Activated CD4-positive, alpha-beta T cell treated with anti-CD3 and anti-CD28 coated beads, Interleukin-2, amount 10 ng/mL, durations not matched to agents 7 days and 5 days (primary cell): ENCODE measurements at regions not wholly inside any gene's neighbourhood (a gene's known extent, or its start where the extent isn't known, plus 50 kb on each side); places are given as distances from the start of the nearest gene placed in this dataset.
A peak's percentile ranks its signal among the peaks of the same experiment; 100 is the strongest.

ENCODE experiments used
- CTCF ChIA-PET: fragments of 350-600 bp; sonication (Branson Sonifier 250); formaldehyde crosslinking; loops from one replicate; lab custom pipeline; 2021; ENCODE audit warnings: antibody characterized with exemption; lab: Charles Lee
- POLR2A ChIA-PET: fragments of 350-600 bp; sonication (Branson Sonifier 250); formaldehyde crosslinking; loops from one replicate; lab custom pipeline; 2021; ENCODE audit warnings: antibody characterized with exemption; lab: Charles Lee
- DNase-seq: peaks from one replicate; pipeline ENCODE4 v3.0.0-alpha.2; 2020
- H3K27ac Mint-ChIP-seq: one replicate; pipeline ENCODE4 v1.8.0; 2021; ENCODE audit warnings: mild to moderate bottlenecking, moderate library complexity, mixed read lengths
- H3K27me3 Mint-ChIP-seq: one replicate; pipeline ENCODE4 v1.8.0; 2021; ENCODE audit warnings: mixed read lengths
- H3K36me3 Mint-ChIP-seq: one replicate; pipeline ENCODE4 v1.8.0; 2021; ENCODE audit warnings: low read depth, mixed read lengths
- H3K4me1 Mint-ChIP-seq: one replicate; pipeline ENCODE4 v1.8.0; 2021; ENCODE audit warnings: mixed read lengths
- H3K4me3 Mint-ChIP-seq: one replicate; pipeline ENCODE4 v1.8.0; 2021; ENCODE audit warnings: mild to moderate bottlenecking, moderate library complexity, mixed read lengths
- H3K9me3 Mint-ChIP-seq: one replicate; pipeline ENCODE4 v1.8.0; 2021; ENCODE audit warnings: mixed read lengths

DNA sequence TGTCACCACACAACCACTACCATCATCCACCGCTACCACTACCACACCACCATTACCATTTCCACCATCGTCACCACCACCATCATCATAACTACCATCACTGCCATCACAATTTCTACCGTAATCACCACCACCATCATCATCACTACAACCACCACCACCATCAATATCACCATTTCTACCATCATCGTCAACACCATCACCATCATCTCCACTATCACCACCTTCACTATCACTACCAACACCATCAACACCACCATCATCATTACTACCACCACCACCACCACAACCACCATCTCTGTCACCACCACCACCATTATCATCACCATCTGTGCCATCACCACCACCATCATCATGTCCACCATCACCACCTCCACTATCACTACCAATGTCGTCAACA, 524.5 kb upstream of the C16orf82 start:
- ChIA-PET POLR2A (no interaction called here), CTCF (no interaction called here)
- Mint-ChIP-seq H3K9me3 (no peaks in the 10 kb centered on the region), H3K4me1 (no peaks in the 10 kb centered on the region), H3K4me3 (no peak overlapping the region), H3K27ac (no peak overlapping the region), H3K27me3 (peaks cover 11% of the 10 kb centered on the region), H3K36me3 (no peaks in the 10 kb centered on the region)
- DNase-seq = no peak

GRCh38 chr16:26546573-26546972, 520.2 kb upstream of the C16orf82 start:
- ChIA-PET CTCF (no interaction called here), POLR2A (no interaction called here)
- Mint-ChIP-seq H3K36me3 (no peaks in the 10 kb centered on the region), H3K27ac (no peak overlapping the region), H3K27me3 (peaks cover 20% of the 10 kb centered on the region), H3K9me3 (no peaks in the 10 kb centered on the region), H3K4me1 (no peaks in the 10 kb centered on the region), H3K4me3 (no peak overlapping the region)
- DNase-seq = no peak

DNA sequence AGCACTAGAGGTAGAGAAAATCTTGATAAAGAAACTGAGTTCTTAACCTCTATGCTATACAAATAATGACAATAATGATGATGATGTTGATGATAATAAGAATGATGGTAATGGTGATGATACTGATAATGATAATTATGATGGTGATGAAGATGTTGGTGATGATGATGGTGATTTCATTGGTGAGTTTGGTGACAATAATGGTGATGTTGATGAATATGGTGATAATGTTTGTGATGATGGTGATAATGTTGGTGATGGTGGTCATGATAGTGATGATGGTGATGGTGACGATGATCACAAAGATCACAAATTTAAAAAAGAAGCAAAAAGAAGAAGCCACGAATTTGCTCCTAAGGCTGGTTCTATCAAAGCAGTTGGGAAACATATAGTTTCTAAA, 519.0 kb upstream of the C16orf82 start:
- H3K4me3 Mint-ChIP-seq = no peak overlapping the region
- H3K27ac Mint-ChIP-seq = no peak overlapping the region
- DNase-seq = no peak
- ChIA-PET CTCF (interaction anchor here (1.0 kb wide), 1 partner anchor 19 kb away, joined by 4 read pairs; no protein-coding TSS in a partner anchor), POLR2A (no interaction called here)
- peaks cover 27% of the 10 kb centered on the region for H3K27me3 Mint-ChIP-seq
- H3K36me3 Mint-ChIP-seq = no peaks in the 10 kb centered on the region
- no peaks in the 10 kb centered on the region for H3K9me3 Mint-ChIP-seq
- H3K4me1 Mint-ChIP-seq = no peaks in the 10 kb centered on the region

GRCh38 chr16:26550111-26550610, 516.6 kb upstream of the C16orf82 start:
- DNase-seq = no peak
- Mint-ChIP-seq H3K36me3 (no peaks in the 10 kb centered on the region), H3K4me1 (no peaks in the 10 kb centered on the region), H3K4me3 (no peak overlapping the region), H3K9me3 (no peaks in the 10 kb centered on the region), H3K27ac (no peak overlapping the region), H3K27me3 (peaks cover 37% of the 10 kb centered on the region)
- CTCF ChIA-PET = no interaction called here
- POLR2A ChIA-PET = no interaction called here

DNA sequence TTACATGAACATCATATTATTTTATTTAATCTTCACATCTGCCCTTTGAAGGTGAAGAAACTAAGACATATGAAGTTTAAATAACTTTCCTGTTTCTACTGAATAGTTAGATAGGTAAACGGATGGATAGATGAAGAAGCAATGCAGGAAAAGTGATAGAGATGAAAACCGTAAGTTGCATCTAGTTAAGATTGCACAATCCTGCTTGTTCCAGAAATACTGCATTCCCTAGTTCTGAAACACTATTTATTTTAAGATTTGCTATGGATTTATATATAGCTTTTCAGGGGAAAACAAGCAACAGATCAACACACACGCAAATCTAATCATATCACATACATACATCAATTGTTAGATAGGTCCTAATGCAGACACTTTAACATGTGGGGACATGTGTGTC, 512.7 kb upstream of the C16orf82 start:
- no peaks in the 10 kb centered on the region for H3K36me3 Mint-ChIP-seq
- H3K27me3 Mint-ChIP-seq = peaks cover 47% of the 10 kb centered on the region
- no peaks in the 10 kb centered on the region for H3K9me3 Mint-ChIP-seq
- no peak for DNase-seq
- CTCF ChIA-PET = no interaction called here
- H3K4me3 Mint-ChIP-seq = no peak overlapping the region
- H3K4me1 Mint-ChIP-seq = no peaks in the 10 kb centered on the region
- H3K27ac Mint-ChIP-seq = no peak overlapping the region
- POLR2A ChIA-PET = no interaction called here

- no peak for DNase-seq
- no peaks in the 10 kb centered on the region for H3K36me3 Mint-ChIP-seq
- no peak overlapping the region for H3K27ac Mint-ChIP-seq
- H3K27me3 Mint-ChIP-seq = peaks cover 63% of the 10 kb centered on the region
- H3K4me3 Mint-ChIP-seq = no peak overlapping the region
- POLR2A ChIA-PET = no interaction called here
- peaks cover 4% of the 10 kb centered on the region for H3K9me3 Mint-ChIP-seq
- CTCF ChIA-PET = no interaction called here
- H3K4me1 Mint-ChIP-seq = no peaks in the 10 kb centered on the region
These were observed 505.4 kb upstream of the C16orf82 start for GRCh38 chr16:26561303-26561702.

GRCh38 chr16:26563018-26563417, 503.7 kb upstream of the C16orf82 start:
- H3K27me3 Mint-ChIP-seq = peaks cover 58% of the 10 kb centered on the region
- ChIA-PET CTCF (no interaction called here), POLR2A (no interaction called here)
- H3K9me3 Mint-ChIP-seq = peaks cover 4% of the 10 kb centered on the region
- no peaks in the 10 kb centered on the region for H3K4me1 Mint-ChIP-seq
- H3K36me3 Mint-ChIP-seq = no peaks in the 10 kb centered on the region
- H3K27ac Mint-ChIP-seq = no peak overlapping the region
- no peak overlapping the region for H3K4me3 Mint-ChIP-seq
- no peak for DNase-seq

- CTCF ChIA-PET = no interaction called here
- peaks cover 38% of the 10 kb centered on the region for H3K27me3 Mint-ChIP-seq
- no peaks in the 10 kb centered on the region for H3K36me3 Mint-ChIP-seq
- H3K4me3 Mint-ChIP-seq = no peak overlapping the region
- H3K4me1 Mint-ChIP-seq = peaks cover 9% of the 10 kb centered on the region
- DNase-seq = no peak
- POLR2A ChIA-PET = no interaction called here
- no peak overlapping the region for H3K27ac Mint-ChIP-seq
- H3K9me3 Mint-ChIP-seq = no peaks in the 10 kb centered on the region
These were observed 499.4 kb upstream of the C16orf82 start for GRCh38 chr16:26567356-26567755.

DNA sequence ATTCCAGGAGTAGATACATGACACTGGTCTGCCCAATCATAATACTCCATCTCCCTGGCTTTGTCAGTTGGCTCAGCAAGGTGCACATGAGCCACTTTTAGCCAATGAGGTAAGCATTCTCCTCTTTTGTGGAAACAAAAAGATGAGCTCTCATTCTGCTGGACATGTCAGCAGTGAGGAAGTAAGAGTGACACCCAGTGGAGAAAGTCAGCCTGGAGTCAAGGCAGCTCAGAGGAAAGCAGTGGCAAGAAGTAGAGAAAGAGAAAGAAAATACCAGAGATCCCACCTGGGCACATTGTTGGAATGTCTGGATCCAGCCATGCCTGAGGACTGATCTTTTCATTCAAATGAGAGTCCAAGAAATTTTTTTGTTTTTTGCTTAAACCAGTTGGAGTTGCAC, 496.9 kb upstream of the C16orf82 start:
- CTCF ChIA-PET = interaction anchor here (0.7 to 1.6 kb wide), 7 partner anchors 8 to 76 kb away, joined by 3 to 13 read pairs (median 4); no protein-coding TSS in a partner anchor
- POLR2A ChIA-PET = no interaction called here
- Mint-ChIP-seq H3K9me3 (no peaks in the 10 kb centered on the region), H3K36me3 (no peaks in the 10 kb centered on the region), H3K27ac (no peak overlapping the region), H3K4me1 (peaks cover 9% of the 10 kb centered on the region), H3K4me3 (no peak overlapping the region), H3K27me3 (peaks cover 24% of the 10 kb centered on the region)
- peak; percentile 31 for DNase-seq

DNA sequence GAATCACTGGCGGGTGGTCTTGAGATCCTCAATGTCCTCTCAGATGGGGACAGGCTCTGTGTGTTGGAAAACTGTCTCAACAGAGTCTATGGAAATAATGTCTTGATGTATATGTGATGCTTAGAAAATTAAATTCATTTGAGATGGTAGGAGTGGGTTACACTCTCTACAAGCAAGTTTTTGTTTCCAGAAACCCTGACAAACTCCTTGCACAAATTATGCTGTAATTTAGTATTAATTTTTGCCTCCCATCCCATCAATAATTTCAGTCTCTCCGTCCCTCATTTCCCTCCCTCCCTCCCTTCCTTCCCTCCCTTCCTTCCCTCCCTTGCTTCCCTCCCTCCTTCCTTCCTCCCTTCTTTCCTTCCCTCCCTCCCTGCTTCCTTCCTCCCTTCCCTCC, 488.0 kb upstream of the C16orf82 start:
- ChIA-PET POLR2A (no interaction called here), CTCF (interaction anchor here (0.7 to 2.4 kb wide), 3 partner anchors 9 to 542 kb away, joined by 3 to 13 read pairs (median 3); no protein-coding TSS in a partner anchor)
- DNase-seq = no peak
- H3K27me3 Mint-ChIP-seq = peaks cover 42% of the 10 kb centered on the region
- peaks cover 4% of the 10 kb centered on the region for H3K36me3 Mint-ChIP-seq
- H3K9me3 Mint-ChIP-seq = peaks cover 12% of the 10 kb centered on the region
- no peak overlapping the region for H3K27ac Mint-ChIP-seq
- no peak overlapping the region for H3K4me3 Mint-ChIP-seq
- peaks cover 4% of the 10 kb centered on the region for H3K4me1 Mint-ChIP-seq

GRCh38 chr16:26583803-26584202, 482.9 kb upstream of the C16orf82 start:
- DNase-seq = no peak
- H3K4me1 Mint-ChIP-seq = peaks cover 4% of the 10 kb centered on the region
- H3K27ac Mint-ChIP-seq = no peak overlapping the region
- H3K9me3 Mint-ChIP-seq = peaks cover 21% of the 10 kb centered on the region
- ChIA-PET CTCF (interaction anchor here (1.2 kb wide), 1 partner anchor 9 kb away, joined by 4 read pairs; no protein-coding TSS in a partner anchor), POLR2A (no interaction called here)
- peaks cover 67% of the 10 kb centered on the region for H3K27me3 Mint-ChIP-seq
- peaks cover 4% of the 10 kb centered on the region for H3K36me3 Mint-ChIP-seq
- no peak overlapping the region for H3K4me3 Mint-ChIP-seq

DNA sequence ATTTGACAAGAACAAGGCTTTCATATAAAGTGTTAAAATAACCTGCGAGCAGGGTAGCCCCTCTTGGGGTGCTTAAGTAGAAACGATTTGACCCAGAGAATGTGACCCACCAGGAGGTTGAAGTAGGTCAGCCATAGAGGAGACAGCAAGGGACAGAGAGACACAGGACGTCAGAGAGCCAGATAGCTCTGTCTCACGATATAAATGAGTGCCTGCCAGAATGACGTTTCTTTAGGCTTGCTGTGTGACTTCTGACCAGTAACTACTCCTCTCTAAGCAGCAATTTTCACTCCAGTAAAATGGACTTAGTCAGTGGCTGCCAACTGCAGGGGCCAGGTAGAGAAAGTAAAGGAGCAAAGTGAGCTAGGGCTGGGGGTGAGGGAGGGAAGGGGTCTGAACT, 473.0 kb upstream of the C16orf82 start:
- Mint-ChIP-seq H3K4me1 (peaks cover 51% of the 10 kb centered on the region), H3K27me3 (peaks cover 20% of the 10 kb centered on the region), H3K27ac (peak overlapping the region; percentile 9), H3K4me3 (no peak overlapping the region), H3K36me3 (peaks cover 13% of the 10 kb centered on the region), H3K9me3 (peaks cover 7% of the 10 kb centered on the region)
- ChIA-PET POLR2A (no interaction called here), CTCF (interaction anchor here (0.6 to 2.1 kb wide), 5 partner anchors 11 to 702 kb away, joined by 3 to 9 read pairs (median 4); no protein-coding TSS in a partner anchor)
- DNase-seq = no peak

DNA sequence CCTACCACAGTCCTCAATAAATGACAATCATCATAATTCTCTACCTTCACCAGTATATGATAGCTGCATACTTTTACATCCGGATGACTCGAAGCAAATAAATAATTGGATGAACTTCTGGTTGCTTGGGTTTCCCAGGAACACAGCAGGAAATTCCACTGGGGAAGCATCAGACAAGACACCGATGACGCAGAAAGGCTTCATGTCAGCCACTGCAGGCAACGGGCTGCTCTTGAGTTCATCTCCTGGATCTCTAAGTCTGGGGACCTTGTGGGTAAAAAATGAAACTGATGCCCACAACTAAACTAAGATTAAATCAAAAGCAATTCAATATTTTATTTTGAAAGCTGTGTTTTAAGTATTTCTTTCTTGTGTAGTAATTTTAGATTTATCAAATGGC, 472.1 kb upstream of the C16orf82 start:
- peaks cover 61% of the 10 kb centered on the region for H3K4me1 Mint-ChIP-seq
- H3K27ac Mint-ChIP-seq = no peak overlapping the region
- H3K4me3 Mint-ChIP-seq = no peak overlapping the region
- peaks cover 13% of the 10 kb centered on the region for H3K9me3 Mint-ChIP-seq
- CTCF ChIA-PET = interaction anchor here (0.6 to 2.1 kb wide), 3 partner anchors 19 to 584 kb away, joined by 3 to 9 read pairs (median 6); no protein-coding TSS in a partner anchor
- no peak for DNase-seq
- peaks cover 23% of the 10 kb centered on the region for H3K36me3 Mint-ChIP-seq
- POLR2A ChIA-PET = no interaction called here
- H3K27me3 Mint-ChIP-seq = peaks cover 19% of the 10 kb centered on the region

DNA sequence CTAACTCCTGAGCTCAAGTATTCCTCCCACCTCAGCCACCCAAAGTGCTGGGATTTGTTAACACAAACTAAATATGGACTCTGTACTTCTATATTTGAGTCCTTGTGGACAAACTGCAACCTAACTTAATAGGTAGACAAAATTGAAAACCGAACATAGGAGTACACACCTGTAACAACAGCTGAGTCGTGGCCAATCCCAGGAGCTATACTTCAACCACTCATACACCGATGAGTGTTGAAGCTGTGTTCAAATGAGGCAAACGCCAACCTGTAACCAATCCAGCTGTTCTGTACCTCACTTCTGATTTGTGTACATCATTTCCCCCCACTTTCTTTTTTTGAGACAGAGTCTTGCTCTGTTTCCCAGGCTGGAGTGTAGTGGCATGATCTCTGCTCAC, 471.5 kb upstream of the C16orf82 start:
- CTCF ChIA-PET = interaction anchor here (0.6 to 2.1 kb wide), 3 partner anchors 19 to 584 kb away, joined by 3 to 9 read pairs (median 6); no protein-coding TSS in a partner anchor
- peak overlapping the region; percentile 46 for H3K27ac Mint-ChIP-seq
- POLR2A ChIA-PET = no interaction called here
- peaks cover 23% of the 10 kb centered on the region for H3K36me3 Mint-ChIP-seq
- H3K9me3 Mint-ChIP-seq = peaks cover 13% of the 10 kb centered on the region
- H3K27me3 Mint-ChIP-seq = peaks cover 16% of the 10 kb centered on the region
- peaks cover 64% of the 10 kb centered on the region for H3K4me1 Mint-ChIP-seq
- no peak overlapping the region for H3K4me3 Mint-ChIP-seq
- DNase-seq = no peak
